GM21423 (cell line): ENCODE measurements at regions not wholly inside any gene's neighbourhood (a gene's known extent, or its start where the extent isn't known, plus 50 kb on each side); places are given as distances from the start of the nearest gene placed in this dataset.

Source experiments
- ATAC-seq: cut with Tn5 transposase; IDR thresholded peaks from one replicate; pipeline ENCODE4 v1.9.1; 2021; ENCODE audit warnings: mild to moderate bottlenecking, moderate library complexity; ENCODE audit not compliant: unreplicated experiment

- ATAC-seq, result no peak
Observed at GRCh38 chr5:56330806-56331205, 97.7 kb upstream of the ANKRD55 start.

- no peak for ATAC-seq
Observed at GRCh38 chr5:56330167-56330566, 97.0 kb upstream of the ANKRD55 start.

GRCh38 chr5:56329652-56330051 is 96.5 kb upstream of the ANKRD55 start:
- ATAC-seq, result peak; percentile 46

- ATAC-seq, result peak; percentile 43
Observed at GRCh38 chr5:56328753-56329560, 95.8 kb upstream of the ANKRD55 start.

- ATAC-seq, result peak; percentile 68
Observed at GRCh38 chr5:56327809-56328208, 94.7 kb upstream of the ANKRD55 start.

- ATAC-seq, result no peak
Observed at GRCh38 chr5:56326770-56327169, 93.6 kb upstream of the ANKRD55 start.

- ATAC-seq, result no peak
Observed at GRCh38 chr5:56326116-56326515, 93.0 kb upstream of the ANKRD55 start.

GRCh38 chr5:56325039-56325438 is 91.9 kb upstream of the ANKRD55 start:
- no peak for ATAC-seq

- no peak for ATAC-seq
Observed at GRCh38 chr5:56323505-56323904, 90.4 kb upstream of the ANKRD55 start.

GRCh38 chr5:56322592-56322991 is 89.5 kb upstream of the ANKRD55 start:
- ATAC-seq, result no peak

GRCh38 chr5:56321236-56321881 is 88.2 kb upstream of the ANKRD55 start:
- no peak for ATAC-seq

- no peak for ATAC-seq
Observed at GRCh38 chr5:56320686-56321085, 87.6 kb upstream of the ANKRD55 start.

- no peak for ATAC-seq
Observed at GRCh38 chr5:56319526-56320181, 86.5 kb upstream of the ANKRD55 start.

- peak; percentile 75 for ATAC-seq
Observed at GRCh38 chr5:56317923-56318561, 84.9 kb upstream of the ANKRD55 start.

- no peak for ATAC-seq
Observed at GRCh38 chr5:56316299-56316994, 83.3 kb upstream of the ANKRD55 start.

GRCh38 chr5:56314529-56314928 is 81.4 kb upstream of the ANKRD55 start:
- no peak for ATAC-seq

GRCh38 chr5:56313596-56313995 is 80.5 kb upstream of the ANKRD55 start:
- ATAC-seq, result no peak

GRCh38 chr5:56313004-56313531 is 79.9 kb upstream of the ANKRD55 start:
- ATAC-seq, result no peak

- no peak for ATAC-seq
Observed at GRCh38 chr5:56311306-56311905, 78.3 kb upstream of the ANKRD55 start.

GRCh38 chr5:56310711-56311204 is 77.6 kb upstream of the ANKRD55 start:
- no peak for ATAC-seq
